A204.1 (cell line): ENCODE measurements at regions not wholly inside any gene's neighbourhood (a gene's known extent, or its start where the extent isn't known, plus 50 kb on each side); places are given as distances from the start of the nearest gene placed in this dataset.

Experiments used
- FAIRE-seq: peaks from 2 replicates; lab custom pipeline; 2012; peaks lifted over from hg19 to GRCh38; lab: Jason Lieb, UNC

DNA sequence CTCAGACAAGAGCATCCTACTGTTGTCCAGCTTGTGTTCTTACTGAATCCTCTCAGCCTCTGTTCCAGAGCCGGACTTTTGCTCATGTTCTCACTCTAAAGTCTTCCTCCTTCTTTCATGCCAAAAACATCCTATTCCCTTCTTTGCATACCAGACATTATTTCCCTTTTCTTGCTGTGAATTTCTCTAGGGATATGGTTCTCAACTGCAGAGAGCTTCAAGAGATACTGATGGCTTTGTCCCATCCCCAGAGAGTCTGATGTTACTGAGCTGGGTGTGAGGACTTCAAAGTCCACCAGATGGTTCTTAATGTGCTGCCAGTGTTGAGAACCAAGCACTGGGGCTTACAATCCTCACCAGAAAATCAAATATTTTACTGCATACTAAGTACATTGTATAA lies 98.6 kb upstream of the FER start:
- no peak for FAIRE-seq

GRCh38 chr5:108642170-108642906 lies 105.4 kb upstream of the FER start:
- no peak for FAIRE-seq

DNA sequence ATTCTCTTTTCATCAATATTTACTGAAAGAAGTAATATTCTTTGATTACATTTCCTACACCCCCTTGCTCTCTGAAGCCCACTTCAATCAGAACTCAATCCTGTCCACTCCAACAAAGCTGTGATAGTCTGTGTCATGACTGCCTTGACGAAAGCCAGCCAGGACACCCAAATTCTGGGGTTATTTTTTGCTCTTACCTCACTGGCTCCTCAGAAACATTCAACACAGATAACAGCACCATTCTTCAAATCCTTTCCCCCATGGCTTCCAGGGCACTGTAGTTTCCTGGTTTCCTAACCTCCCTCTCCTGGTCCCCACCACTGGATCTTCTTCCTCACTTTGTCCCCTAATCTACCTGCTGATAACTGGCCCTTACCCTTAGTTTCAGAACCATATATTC lies 106.1 kb upstream of the FER start:
- no peak for FAIRE-seq

DNA sequence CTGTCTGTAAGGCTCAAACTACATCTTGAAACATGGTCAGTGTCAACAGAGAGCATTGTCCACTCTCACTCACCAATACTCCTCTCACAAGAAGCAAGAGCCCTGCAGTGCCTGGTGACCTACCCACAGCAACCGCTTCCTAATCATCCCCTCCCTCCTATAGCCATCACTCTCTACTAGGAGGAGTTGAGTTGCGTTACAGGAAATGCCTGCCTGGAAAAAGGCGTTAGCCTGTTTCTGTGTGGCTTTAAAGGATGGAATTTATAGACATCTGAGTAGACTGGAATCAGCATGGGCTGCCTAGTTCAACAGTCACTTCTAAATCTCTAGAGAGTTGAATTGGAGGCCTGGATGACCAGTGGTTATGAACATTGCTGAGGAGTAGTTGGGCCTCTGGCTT lies 108.3 kb upstream of the FER start:
- no peak for FAIRE-seq

- FAIRE-seq, result no peak
These were observed 109.7 kb upstream of the FER start for GRCh38 chr5:108638021-108638420.

- FAIRE-seq, result no peak
These were observed 110.6 kb upstream of the FER start for GRCh38 chr5:108637134-108637533.

- no peak for FAIRE-seq
These were observed 111.4 kb upstream of the FER start for GRCh38 chr5:108636135-108636853.

DNA sequence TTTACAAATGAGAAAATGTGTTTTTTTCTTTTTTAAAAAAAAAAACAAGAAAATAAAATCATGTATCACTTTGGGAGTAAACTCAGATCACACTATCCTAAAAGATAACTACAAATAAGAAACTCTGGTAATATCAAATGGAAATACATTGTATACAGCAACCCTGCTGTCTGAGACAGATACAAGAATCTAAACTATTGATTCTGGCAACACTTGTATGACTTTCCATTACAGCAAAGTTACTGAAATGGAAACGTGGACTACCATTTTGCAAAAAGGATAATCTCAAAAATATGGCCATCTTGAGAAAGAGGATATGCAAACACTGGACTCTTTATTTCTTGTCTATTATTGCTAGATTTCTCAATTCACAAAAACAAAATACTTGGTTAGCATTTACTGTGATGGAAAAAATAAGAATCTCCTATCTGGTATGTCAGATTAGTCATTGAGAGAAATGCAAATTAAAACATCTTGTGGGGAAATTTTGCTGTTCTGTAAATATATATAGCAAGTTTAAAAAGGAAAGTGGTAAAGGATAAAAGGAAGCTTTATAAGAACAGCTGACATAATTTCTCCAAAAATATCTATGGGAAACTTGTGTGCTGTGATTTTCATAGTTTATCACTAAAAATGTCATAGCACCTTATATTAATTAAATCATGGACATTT lies 112.9 kb upstream of the FER start:
- no peak for FAIRE-seq

DNA sequence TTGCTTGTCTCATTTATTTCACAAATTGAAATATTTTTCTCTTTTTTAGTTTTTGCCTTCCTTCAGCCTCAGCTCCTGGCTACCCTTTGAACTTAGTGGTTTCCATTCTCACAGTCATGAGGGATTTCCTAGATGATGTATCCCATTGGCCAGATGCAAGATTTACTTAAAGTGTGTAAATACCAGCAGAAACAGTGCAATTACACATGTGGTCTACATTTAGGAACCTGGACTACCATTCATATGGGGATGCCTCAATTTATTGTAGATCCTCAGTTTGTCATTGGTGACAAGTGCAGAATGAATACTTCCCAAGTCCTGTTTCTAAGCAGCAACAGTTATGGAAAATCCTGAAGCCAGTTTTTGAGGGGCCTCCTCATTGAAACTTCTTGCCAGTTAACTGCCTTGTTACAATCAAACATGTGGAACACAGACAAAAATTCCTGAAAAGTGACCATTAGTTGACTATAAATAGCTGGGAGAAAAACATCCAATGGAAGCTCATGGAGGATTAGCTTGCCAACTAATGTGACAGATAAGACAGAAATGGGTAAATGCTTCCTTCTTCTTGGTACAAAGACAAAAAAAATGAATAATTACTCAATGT lies 113.6 kb upstream of the FER start:
- no peak for FAIRE-seq

GRCh38 chr5:108629779-108630528 lies 117.7 kb upstream of the FER start:
- FAIRE-seq, result no peak

DNA sequence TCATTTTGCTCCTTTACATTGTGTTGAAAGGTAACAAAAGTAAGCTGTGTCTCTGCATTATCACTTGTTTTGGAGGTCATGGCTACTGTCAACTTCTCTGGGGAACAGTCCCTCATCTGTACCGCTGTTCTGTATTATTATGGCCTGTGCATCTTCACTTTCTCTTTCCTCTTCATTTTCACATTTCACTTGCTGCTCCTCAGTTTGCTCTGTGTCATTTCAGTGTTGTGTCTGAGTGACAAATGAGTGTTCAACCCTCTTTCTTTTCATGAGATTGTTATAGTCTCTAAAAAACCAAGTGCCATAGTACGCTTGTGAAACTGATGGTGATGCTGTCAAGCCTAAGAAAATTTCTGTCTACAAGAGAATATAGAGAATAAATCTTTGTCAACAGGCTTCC lies 122.0 kb upstream of the FER start:
- FAIRE-seq, result no peak

GRCh38 chr5:108623826-108624225 lies 123.9 kb upstream of the FER start:
- FAIRE-seq, result no peak

DNA sequence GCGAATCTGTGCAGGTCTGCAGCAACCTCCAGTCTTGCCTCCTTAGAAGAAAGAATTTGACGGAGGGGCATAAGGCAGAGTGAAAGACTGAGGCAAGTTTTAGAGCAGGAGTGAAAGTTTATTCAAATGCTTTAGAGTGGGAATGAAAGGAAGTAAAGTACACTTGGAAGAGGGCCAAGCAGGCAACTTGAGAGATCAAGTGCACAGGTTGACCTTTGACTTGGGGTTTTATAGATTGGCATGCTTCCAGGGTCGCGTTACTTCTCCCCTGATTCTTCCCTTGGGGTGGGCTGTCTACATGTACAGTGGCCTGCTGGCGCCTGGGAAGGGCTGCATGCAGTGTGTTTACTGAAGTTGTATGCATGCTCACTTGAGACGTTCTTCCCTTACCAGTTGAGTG lies 127.2 kb upstream of the FER start:
- FAIRE-seq, result no peak

DNA sequence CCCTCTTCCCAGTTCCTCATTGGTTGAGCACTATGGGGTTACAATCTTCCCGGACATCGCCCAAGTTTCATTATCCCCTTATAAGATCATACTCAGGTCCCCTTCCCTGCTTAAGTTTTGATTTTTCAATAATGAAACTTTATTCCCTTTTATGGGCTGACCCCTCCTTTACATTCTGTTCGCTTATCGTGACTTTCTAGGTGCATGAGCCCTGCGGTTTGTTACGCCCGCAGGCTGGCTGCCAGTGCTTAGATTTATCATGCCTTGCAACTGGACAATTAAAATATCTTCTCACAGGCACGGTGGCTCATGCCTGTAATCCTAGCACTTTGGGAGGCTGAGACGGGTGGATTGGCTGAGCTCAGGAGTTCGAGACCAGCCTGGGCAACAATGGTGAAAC lies 127.9 kb upstream of the FER start:
- no peak for FAIRE-seq

DNA sequence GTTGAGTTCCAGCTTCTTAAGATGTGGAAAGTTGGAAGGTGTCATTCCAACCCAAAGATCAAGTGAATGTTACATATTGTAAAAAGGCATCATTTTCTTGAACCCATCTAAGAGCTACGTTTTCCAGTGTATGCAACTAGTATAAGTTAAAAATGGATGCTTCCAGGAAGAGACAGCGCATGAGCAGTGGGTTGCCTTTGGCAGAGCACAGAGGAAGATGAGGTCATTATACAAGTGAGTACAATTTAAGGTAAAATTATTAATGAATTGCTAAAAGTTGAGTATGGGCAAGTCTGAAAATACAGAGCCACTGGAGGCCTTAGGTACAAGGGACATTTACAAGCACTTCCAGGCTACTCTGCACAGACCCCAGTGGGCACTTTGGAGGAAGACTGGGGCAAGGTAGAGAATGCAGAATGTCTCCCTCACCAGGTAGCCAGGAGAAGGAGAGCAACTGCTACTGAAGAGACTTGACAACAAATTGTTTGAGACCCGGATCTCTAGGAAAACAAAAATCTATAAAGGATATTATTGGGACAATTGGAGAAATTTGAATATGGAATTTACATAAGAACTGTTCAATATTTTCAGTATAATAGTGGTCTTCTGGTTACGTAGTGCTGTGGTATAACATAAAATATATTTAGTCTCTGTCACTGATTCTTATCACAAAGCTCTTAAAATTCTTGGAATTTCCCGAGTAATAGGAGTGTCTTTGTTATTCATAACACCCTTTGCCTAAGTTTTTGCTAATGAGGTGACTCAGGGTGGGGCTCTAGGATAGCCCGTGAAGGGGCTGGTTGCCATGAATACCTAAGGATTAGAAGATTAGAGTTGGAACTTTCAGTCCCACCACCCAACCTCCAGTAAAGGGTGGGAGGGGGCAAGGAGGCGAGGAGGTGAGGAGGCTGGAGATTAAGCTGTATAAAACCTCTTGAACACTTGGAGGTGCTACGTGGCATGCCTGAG lies 129.9 kb upstream of the FER start:
- FAIRE-seq, result no peak

DNA sequence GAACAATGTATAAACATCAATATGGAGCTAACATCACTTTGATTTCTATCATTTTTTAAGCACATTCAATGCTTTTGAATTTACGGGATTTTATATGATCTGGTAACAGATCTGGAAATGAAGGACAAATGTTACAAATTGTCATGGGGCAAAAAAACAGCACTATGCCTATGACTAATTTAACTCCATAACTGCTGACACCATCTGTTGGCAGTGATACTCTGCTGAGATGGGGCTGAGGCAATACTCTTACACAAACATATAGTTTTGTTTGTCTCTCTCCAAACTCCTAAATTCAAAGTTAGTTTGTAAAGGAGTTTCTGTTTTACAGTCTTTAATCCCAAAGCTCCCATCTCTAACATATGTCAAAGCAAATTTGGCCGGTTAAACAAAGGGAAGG lies 132.5 kb upstream of the FER start:
- FAIRE-seq, result no peak

- no peak for FAIRE-seq
These were observed 140.3 kb upstream of the FER start for GRCh38 chr5:108607421-108607820.

DNA sequence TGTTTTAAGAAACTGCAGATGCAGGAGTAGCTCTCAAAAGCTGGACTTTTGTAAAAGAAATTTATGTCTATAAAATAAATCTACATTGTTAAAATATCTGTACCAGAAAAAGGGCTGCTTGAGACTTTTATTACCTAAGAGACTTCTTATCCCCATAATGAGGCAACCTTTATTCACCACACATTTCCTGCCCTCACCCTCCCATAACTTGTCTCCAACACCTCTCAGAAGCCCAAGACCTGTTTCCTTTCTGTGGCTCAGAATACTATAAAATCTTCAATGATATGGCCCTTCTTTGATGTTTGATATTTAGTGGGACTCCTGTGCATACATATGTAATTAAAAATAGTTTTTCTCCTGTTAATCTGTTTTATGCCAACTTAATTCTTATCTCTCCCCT lies 141.5 kb upstream of the FER start:
- no peak for FAIRE-seq

- peak; percentile 56 for FAIRE-seq
These were observed 144.9 kb upstream of the FER start for GRCh38 chr5:108602830-108603229.

- FAIRE-seq, result no peak
These were observed 156.9 kb upstream of the FER start for GRCh38 chr5:108590799-108591198.

DNA sequence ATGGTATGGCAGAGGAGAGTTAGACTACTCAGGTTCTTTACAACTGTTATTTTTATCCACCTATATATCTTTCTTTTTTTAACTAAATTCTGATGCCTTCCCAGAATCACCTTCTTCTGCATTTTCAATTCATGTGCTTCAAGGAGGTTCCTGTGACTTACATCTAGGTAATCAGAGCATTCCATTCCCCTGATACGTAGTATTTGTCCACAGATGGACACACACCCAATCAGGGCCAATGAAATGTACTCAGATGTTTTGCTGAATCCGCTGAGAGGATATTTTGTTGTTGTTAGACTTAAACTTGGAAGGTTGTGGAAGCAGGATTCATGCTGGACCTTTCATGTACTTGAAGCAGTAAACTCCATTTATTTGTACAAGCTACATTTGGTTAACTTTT lies 159.4 kb upstream of the FER start:
- no peak for FAIRE-seq
